Body of pancreas (tissue), 4 donors: ENCODE measurements at regions not wholly inside any gene's neighbourhood (a gene's known extent, or its start where the extent isn't known, plus 50 kb on each side); places are given as distances from the start of the nearest gene placed in this dataset.

Experiments
- ATAC-seq: fragments of 150-250 bp; one replicate; pipeline ENCODE4 v1.9.1; 2016
- DNase-seq, 4 donors: peaks; one replicate each; pipeline ENCODE4 v3.0.0-alpha.2; 2019
- H3K27ac ChIP-seq, 4 donors: fragments of 200-600 bp; sonication (generic); 1 replicate in 3 of 4; 2 replicates in 1 of 4; pipeline versions ENCODE4 v1.5.1 to v1.6.1; 2016 to 2019; ENCODE audit warnings: mild to moderate bottlenecking in 1 of 4, mixed read lengths in 1 of 4, moderate library complexity in 1 of 4
- H3K27me3 ChIP-seq, 2 donors: fragments of 200-600 bp; sonication (generic); one replicate each; pipeline ENCODE4 v1.6.0; 2016; ENCODE audit warnings: mild to moderate bottlenecking in 1 of 2
- H3K36me3 ChIP-seq, 2 donors: fragments of 200-600 bp; sonication (generic); replicated peaks in 1 of 2; 2 replicates each; pipeline ENCODE4 v1.5.1; 2016; ENCODE audit warnings: low read depth in 2 of 2; ENCODE audit not compliant: insufficient read depth in 1 of 2
- H3K4me1 ChIP-seq: fragments of 200-600 bp; sonication (generic); one replicate; pipeline ENCODE4 v1.6.0; 2016
- H3K4me3 ChIP-seq, 2 donors: fragments of 200-600 bp; sonication (generic); 1 replicate in 1 of 2; 2 replicates in 1 of 2; pipeline ENCODE4 v1.5.1; 2016 to 2019
- H3K9me3 ChIP-seq, 3 donors: fragments of 200-600 bp; sonication (generic); 1 replicate in 2 of 3; 2 replicates in 1 of 3; pipeline ENCODE4 v1.5.1; 2016
- POLR2A ChIP-seq, 3 donors: fragments of 450-650 bp; IDR thresholded peaks; one replicate each; pipeline ENCODE4 v1.6.1; 2016; ENCODE audit warnings: antibody characterized with exemption in 3 of 3, mild to moderate bottlenecking in 2 of 3
- WGBS, 2 donors: methylation state at CpG; one replicate each; pipeline ENCODE4 v1.1.5; 2017; 5-methylcytosine and 5-hydroxymethylcytosine counted together
- intact Hi-C: fragments of 100-400 bp; cut with DNase I; formaldehyde crosslinking; loops from one replicate; pipeline ENCODE4 v1.15.1; 2023
- TF ChIP-seq, protein P1 (sequence below), 7 experiments: fragments of 450-650 bp in 4 of 7; fragments of 200-600 bp in 3 of 7; sonication (generic) in 3 of 7; IDR thresholded peaks; one replicate each; pipeline ENCODE4 v1.5.1; 2016 to 2019; ENCODE audit warnings: antibody characterized with exemption in 7 of 7

DNA sequence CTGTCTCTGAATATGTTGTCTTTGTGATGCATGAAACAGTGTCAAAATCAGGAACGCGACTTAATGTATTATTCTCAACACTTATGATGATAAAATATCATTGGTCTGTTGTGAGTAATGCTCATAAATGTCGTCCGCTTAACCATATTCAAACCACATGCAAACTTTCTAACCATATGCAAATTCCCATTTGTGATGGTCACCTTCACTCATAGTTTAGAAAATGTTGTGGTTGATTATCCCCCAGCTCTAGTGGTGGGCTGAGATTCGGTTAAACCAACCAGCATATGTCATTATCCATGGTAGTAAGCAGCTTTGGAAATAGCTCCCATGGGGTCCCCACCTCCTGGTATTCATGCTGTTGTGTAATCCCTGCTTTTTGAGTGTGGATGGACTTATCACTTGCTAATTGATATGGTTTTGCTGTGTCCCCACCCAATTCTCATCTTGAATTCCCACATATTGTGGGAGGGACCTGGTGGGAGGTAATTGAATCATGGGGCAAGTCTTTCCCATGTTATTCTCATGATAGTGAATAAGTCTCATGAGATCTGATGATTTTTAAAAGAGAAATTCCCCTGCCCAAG is 360.0 kb upstream of the TSHZ2 start:
- ATAC-seq (no peak), DNase-seq (no peak)
- no peak overlapping the region for H3K4me3 ChIP-seq
- no peaks in the 10 kb centered on the region for H3K36me3 ChIP-seq
- 73 to 81% methylated on average over 5 of the region's 5 CpGs for WGBS, 2 donors
- no peaks in the 10 kb centered on the region for H3K27me3 ChIP-seq
- no peaks in the 10 kb centered on the region for H3K9me3 ChIP-seq
- no peak overlapping the region for H3K27ac ChIP-seq
- no peaks in the 10 kb centered on the region for H3K4me1 ChIP-seq
- intact Hi-C loops = no loop called here
- TF ChIP-seq, protein P1, sequence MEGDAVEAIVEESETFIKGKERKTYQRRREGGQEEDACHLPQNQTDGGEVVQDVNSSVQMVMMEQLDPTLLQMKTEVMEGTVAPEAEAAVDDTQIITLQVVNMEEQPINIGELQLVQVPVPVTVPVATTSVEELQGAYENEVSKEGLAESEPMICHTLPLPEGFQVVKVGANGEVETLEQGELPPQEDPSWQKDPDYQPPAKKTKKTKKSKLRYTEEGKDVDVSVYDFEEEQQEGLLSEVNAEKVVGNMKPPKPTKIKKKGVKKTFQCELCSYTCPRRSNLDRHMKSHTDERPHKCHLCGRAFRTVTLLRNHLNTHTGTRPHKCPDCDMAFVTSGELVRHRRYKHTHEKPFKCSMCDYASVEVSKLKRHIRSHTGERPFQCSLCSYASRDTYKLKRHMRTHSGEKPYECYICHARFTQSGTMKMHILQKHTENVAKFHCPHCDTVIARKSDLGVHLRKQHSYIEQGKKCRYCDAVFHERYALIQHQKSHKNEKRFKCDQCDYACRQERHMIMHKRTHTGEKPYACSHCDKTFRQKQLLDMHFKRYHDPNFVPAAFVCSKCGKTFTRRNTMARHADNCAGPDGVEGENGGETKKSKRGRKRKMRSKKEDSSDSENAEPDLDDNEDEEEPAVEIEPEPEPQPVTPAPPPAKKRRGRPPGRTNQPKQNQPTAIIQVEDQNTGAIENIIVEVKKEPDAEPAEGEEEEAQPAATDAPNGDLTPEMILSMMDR (IDR thresholded peaks at IDR 0.05) = no peak
- TF ChIP-seq POLR2A (IDR thresholded peaks at IDR 0.05) = no peak

DNA sequence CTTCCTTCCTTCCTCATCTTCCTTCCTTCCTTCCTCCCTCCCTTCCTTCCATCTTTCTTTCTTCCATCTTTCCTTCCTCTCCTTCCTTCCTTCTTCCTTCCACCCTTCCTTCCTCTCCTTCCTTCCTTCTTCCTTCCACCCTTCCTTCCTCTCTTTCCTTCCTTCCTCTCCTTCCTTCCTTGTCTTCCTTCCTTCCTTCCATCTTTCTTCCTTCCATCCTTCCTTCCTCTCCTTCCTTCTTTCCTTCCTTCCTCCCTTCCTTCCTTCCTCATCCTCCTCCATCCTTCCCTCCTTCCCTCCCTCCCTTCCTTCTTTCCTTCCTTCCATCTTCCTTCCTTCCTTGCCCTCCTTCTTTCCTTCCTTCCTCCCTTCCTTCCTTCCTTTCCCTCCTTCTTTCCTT is 361.4 kb upstream of the TSHZ2 start:
- ATAC-seq (no peak), DNase-seq (no peak)
- H3K27me3 ChIP-seq = no peaks in the 10 kb centered on the region
- H3K36me3 ChIP-seq = no peaks in the 10 kb centered on the region
- H3K9me3 ChIP-seq = no peaks in the 10 kb centered on the region
- no peaks in the 10 kb centered on the region for H3K4me1 ChIP-seq
- H3K27ac ChIP-seq = no peak overlapping the region
- no peak overlapping the region for H3K4me3 ChIP-seq
- intact Hi-C loops = no loop called here
- TF ChIP-seq, protein P1 (IDR thresholded peaks at IDR 0.05) = no peak
- TF ChIP-seq POLR2A (IDR thresholded peaks at IDR 0.05) = no peak

DNA sequence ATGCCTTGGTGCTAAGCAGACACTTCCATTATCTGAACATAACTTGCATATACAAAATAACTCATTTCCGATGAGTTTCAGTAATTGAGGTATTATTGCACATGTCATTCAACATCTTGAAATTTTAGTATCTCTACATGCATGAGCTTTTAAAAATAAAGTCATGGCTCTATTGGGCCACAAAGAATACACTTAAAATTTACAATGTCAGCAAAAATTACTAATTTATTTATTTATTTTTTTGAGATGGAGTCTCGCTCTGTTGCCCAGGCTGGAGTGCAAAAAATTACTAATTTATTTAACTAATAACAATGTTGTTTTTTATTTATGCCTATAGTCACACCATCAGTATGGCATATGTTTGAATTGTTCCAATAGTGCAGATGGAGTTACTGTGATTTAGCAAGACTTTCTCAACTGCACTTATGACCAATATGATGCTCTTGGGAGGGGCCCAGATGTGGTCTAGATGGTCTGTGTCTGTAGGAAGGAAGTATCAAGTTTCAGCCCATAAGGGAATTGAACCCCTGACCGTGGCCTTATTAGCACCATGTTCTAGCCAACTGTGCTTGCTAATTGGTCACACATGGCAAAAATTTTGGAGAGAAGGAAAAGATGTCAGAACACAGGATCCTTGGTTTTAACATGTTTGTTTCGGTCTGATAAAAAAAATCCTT is 370.7 kb upstream of the TSHZ2 start:
- no peaks in the 10 kb centered on the region for H3K36me3 ChIP-seq
- H3K9me3 ChIP-seq = no peaks in the 10 kb centered on the region
- no peak overlapping the region for H3K4me3 ChIP-seq
- intact Hi-C loops = no loop called here
- ATAC-seq (no peak), DNase-seq (peak in 1 of 4 donors; percentile 10)
- TF ChIP-seq, protein P1 (IDR thresholded peaks at IDR 0.05) = no peak
- TF ChIP-seq POLR2A (IDR thresholded peaks at IDR 0.05) = no peak
- H3K27ac ChIP-seq = no peak overlapping the region
- no peaks in the 10 kb centered on the region for H3K27me3 ChIP-seq
- H3K4me1 ChIP-seq = no peaks in the 10 kb centered on the region
- 71 to 82% methylated on average over 4 of the region's 4 CpGs for WGBS, 2 donors

DNA sequence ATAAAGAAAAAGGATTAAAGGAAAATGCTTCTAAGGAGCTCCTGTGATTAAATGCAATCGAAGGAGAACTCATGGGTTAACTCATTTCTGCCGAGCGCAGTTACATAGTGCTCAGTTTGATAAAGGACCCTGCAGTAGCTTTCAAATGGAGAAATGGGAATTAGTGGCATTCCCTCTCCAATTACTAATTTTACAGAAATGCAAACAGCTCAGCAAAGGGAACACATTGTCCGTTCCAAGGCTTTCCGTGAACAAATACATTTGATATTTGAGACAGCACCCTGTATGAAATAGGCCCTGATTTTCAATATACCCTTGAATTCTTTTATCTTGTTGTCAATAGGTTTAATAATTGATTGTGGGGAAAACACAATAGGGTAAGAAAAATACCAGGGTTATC is 375.9 kb upstream of the TSHZ2 start:
- intact Hi-C loops = no loop called here
- no peak overlapping the region for H3K27ac ChIP-seq
- H3K36me3 ChIP-seq = no peaks in the 10 kb centered on the region
- no peaks in the 10 kb centered on the region for H3K27me3 ChIP-seq
- ATAC-seq = no peak
- WGBS, 2 donors = 32 to 37% methylated on average over 5 of the region's 5 CpGs
- no peak for DNase-seq
- TF ChIP-seq, protein P1 (IDR thresholded peaks at IDR 0.05) = no peak
- TF ChIP-seq POLR2A (IDR thresholded peaks at IDR 0.05) = no peak
- H3K4me3 ChIP-seq = no peak overlapping the region
- no peaks in the 10 kb centered on the region for H3K4me1 ChIP-seq
- H3K9me3 ChIP-seq = no peaks in the 10 kb centered on the region

DNA sequence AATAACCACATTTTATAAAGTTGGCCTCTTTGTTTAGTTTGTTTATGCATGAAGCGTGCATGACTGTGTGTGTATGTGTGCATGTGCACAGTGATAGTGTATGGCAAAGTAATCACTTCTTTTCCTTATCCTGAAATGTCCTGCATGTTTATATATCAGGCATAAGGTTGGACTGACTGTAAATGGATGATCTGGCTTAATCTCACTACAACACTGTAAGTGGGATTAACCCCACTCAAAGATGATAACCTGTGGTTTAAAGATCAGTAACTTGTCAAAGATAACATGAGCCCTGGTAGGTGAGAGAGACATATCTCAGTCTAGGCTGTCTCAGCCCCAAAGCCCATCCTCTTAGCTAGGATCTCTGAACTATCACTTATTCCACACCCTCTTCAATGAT is 376.6 kb upstream of the TSHZ2 start:
- no peak for ATAC-seq
- H3K27ac ChIP-seq = no peak overlapping the region
- DNase-seq = no peak
- H3K4me1 ChIP-seq = no peaks in the 10 kb centered on the region
- no peaks in the 10 kb centered on the region for H3K27me3 ChIP-seq
- no peak overlapping the region for H3K4me3 ChIP-seq
- intact Hi-C loops = no loop called here
- TF ChIP-seq, protein P1 (IDR thresholded peaks at IDR 0.05) = no peak
- no peak for TF ChIP-seq POLR2A (IDR thresholded peaks at IDR 0.05)
- H3K36me3 ChIP-seq = no peaks in the 10 kb centered on the region
- 75 to 82% methylated on average over 1 of the region's 1 CpG for WGBS, 2 donors
- no peaks in the 10 kb centered on the region for H3K9me3 ChIP-seq
